GM12801 (cell line): ENCODE measurements at regions not wholly inside any gene's neighbourhood (a gene's known extent, or its start where the extent isn't known, plus 50 kb on each side); places are given as distances from the start of the nearest gene placed in this dataset.

Experiments
- TF ChIP-seq, protein P1 (sequence below): IDR thresholded peaks from one replicate; pipeline ENCODE4 v1.5.1; 2011; ENCODE audit warnings: control low read depth; ENCODE audit not compliant: insufficient read length; ENCODE audit errors: extremely low read depth

DNA sequence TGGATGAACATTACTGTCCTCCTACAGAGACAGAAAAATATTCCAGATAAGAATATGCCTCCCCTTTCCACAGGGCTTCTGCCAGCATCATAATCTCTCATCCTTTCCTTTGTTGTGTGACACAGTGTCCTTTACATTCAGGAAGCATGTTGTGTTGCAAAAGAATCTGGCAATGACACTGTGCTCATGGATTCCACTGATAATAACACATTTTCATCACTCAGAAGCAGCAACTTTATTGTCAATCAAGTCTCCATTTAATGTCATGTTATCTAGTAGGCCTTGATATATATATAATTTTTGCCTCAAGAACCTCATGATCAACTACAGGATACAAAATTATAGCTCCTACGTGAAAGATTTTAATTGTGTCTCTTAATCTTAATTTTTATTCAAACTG, 833.9 kb downstream of the FSTL5 start:
- TF ChIP-seq, protein P1, sequence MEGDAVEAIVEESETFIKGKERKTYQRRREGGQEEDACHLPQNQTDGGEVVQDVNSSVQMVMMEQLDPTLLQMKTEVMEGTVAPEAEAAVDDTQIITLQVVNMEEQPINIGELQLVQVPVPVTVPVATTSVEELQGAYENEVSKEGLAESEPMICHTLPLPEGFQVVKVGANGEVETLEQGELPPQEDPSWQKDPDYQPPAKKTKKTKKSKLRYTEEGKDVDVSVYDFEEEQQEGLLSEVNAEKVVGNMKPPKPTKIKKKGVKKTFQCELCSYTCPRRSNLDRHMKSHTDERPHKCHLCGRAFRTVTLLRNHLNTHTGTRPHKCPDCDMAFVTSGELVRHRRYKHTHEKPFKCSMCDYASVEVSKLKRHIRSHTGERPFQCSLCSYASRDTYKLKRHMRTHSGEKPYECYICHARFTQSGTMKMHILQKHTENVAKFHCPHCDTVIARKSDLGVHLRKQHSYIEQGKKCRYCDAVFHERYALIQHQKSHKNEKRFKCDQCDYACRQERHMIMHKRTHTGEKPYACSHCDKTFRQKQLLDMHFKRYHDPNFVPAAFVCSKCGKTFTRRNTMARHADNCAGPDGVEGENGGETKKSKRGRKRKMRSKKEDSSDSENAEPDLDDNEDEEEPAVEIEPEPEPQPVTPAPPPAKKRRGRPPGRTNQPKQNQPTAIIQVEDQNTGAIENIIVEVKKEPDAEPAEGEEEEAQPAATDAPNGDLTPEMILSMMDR, result no peak

DNA sequence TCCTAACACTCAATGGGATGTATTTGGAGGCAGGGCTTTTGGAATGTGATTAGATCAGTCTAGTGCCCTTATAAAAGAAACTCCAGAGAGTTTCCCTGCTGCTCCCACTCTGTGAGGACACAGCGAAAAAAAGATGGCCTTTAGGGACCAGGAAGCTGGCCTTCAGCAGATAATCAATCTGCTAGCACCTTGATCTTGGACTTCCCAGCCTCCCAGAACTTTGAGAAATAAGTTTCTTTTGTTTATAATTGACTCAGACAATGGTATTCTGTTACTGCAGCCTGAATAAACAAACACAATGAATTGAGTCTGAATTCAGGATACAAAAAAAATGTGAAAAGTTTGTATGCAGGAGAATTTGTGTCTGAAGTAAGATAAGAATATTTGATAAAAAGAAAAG, 842.1 kb downstream of the FSTL5 start:
- TF ChIP-seq, protein P1, result no peak

DNA sequence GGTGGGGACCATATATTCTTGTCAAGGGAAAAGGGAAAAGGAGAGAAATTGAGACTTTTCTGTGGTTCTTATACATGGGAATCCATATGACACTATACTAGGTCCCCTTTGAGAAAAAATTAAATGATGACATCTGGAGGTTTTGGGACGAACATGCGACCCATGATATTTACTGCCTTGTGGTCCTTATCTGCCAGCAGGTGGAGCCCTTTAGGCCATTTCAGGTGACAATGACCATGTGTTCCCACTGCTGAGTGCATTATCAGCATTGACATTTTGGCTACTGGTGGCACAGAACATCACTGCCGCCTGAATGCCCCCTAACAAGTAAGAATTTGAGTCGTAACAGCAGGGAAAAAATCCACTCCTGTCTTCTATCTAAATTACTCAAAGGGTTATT, 843.4 kb downstream of the FSTL5 start:
- TF ChIP-seq, protein P1, result no peak

DNA sequence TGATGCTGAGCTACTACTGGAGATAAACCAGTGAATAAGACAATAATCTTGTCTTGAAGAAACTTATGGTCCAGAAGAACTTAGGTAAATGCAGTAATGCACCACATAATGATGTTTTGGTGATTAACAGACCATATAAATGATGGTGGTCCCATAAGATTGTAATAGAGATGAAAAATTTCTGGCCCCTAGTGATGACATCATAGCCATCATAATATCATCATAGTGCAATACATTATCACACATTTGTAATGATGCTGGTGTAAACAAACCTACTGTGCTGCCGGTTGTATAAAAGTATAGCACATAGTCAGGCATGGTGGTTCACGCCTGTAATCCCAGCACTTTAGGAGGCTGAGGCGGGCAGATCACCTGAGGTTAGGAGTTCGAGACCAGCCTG, 846.8 kb downstream of the FSTL5 start:
- TF ChIP-seq, protein P1, result no peak

DNA sequence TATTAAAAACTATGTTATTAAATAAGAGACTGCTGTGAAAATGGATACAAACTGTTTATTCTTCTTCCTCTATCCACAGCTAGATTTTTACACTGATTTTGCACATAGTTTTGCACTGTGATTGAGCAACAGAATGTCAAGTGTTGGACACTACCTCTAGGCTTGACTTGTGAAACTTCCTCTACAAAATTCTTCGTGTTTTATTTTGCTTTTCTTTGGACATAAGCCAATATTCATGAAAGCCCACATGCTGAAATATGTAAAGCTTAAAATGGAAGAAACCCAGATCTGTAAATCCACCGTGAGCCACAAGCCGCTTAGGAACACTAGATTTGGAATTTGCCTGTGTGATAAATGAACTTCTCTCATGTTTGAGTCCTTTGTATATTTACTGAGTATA, 849.4 kb downstream of the FSTL5 start:
- TF ChIP-seq, protein P1, result no peak

- TF ChIP-seq, protein P1, result no peak
Observed at GRCh38 chr4:161303551-161303950, 860.2 kb downstream of the FSTL5 start.

DNA sequence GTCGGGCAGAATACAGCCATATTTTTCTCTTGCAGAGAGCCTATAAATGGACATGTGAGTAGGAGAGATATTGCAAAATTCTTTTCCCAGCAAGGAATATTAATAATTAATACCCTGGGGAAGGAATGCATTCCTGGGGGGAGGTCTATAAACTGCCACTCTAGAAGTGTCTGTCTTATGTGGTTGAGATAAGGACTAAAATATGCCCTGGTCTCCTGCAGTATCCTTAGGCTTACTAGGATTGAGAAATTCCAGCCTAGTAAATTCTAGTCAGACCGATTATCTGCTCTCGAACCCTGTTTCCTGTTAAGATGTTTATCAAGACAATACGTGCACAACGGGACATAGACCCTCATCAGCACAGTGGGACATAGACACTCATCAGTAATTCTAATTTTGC, 872.6 kb downstream of the FSTL5 start:
- TF ChIP-seq, protein P1, result no peak
